GM18868 (cell line): ENCODE measurements at regions not wholly inside any gene's neighbourhood (a gene's known extent, or its start where the extent isn't known, plus 50 kb on each side); places are given as distances from the start of the nearest gene placed in this dataset.

Experiments used
- ATAC-seq: cut with Tn5 transposase; IDR thresholded peaks from one replicate; pipeline ENCODE4 v1.9.1; 2021; ENCODE audit warnings: mild to moderate bottlenecking, moderate library complexity; ENCODE audit not compliant: unreplicated experiment

- no peak for ATAC-seq
Measured at GRCh38 chr11:134755535-134755934, 343.5 kb upstream of the B3GAT1 start.

DNA sequence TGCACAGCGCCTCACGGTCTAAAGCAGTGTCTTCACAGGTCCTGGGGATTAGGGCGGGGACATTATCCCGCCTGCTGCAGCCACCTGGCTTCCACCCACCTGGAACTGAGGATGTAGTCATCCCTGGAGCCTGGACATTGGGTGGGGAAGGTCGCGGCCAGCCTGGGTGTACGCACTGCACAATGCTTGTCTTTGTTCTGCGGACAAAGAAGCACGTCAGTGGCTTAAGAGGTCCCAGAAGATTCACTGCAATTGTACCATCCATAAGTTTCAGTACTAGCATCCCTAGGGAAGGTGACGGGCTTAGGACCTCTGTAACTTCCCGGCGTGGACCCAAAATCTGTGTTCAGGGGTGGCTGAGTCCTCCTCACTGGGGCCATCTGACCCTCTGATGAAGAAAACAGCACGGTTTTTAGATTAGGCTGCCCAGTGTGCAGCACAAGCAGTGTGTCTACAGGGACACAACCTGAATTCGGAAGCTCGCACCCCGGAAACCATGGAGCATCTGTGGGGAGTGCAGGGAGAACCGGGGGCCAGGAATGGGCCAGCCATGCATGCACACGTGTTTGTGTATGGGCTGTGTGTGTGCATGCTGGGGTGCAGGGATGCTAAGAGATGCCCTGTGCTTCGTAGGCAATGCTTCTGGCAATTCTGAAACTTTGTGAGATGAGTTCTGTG, 342.6 kb upstream of the B3GAT1 start:
- ATAC-seq = no peak

- no peak for ATAC-seq
Measured at GRCh38 chr11:134753771-134754520, 341.9 kb upstream of the B3GAT1 start.

- ATAC-seq = no peak
Measured at GRCh38 chr11:134752964-134753770, 341.1 kb upstream of the B3GAT1 start.

DNA sequence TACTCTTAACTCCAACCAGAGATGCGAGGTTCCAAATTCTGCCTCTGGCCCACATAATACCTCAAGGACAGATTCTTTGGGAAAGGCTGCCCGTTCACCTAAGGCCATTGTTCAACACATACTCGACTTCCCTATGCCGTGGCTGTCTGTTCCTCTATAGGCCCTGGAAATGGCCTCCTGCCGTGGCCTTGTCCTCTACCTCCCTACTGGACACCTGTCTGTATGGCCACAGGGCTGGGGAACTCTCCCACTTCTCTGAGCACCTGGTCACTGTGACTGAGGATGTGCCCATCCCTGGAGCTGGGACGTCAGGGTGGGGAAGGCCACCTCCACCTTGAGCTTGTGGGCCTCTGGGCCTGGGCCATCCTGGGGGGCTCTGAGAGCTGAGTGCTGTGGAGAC, 340.5 kb upstream of the B3GAT1 start:
- ATAC-seq = no peak

DNA sequence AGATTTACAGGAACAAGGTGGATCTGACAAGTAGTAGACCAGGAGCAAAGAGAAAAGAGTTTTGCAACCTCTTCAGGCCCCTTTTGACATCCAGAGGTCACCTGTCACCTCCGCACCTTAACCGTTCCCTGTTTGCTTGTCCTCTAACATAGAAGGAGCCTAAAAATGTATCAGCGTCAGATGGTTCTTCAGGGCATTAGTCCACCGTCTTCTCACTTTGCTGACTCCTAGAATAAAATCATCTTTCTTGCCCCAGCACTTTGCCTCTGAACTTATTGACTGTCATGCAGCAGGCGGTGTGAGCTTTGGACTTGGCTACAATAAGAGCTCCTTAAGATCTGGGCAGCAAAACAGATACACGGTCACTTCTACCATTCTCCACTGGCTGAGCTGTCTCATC, 339.7 kb upstream of the B3GAT1 start:
- no peak for ATAC-seq

DNA sequence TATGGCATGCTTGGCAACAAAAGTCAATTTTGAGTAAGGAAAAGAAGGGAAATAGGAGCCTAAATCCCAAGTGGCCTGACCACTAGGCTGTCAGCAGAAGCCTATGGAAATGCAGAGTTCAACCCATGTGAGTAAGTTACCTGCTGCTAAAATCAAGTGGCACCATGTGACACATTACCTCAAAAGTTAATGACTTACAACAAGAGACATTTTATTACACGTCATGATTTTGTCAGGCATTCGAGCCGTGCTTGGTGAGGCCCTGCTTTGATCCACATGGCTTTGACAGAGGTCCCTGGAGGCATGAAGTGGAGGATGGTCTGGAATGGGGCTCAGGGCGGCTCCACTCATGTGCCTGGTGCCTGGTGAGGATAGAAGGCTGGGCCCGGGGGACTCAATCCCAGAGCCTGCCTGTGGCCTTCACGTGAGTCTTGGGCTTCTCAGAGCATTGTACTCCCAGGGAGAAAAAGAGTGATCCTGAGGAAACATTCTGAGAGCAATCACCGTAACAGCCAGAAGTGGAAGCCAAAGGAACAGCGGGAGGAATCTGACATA, 339.1 kb upstream of the B3GAT1 start:
- no peak for ATAC-seq

GRCh38 chr11:134750619-134751018, 338.6 kb upstream of the B3GAT1 start:
- ATAC-seq = no peak

DNA sequence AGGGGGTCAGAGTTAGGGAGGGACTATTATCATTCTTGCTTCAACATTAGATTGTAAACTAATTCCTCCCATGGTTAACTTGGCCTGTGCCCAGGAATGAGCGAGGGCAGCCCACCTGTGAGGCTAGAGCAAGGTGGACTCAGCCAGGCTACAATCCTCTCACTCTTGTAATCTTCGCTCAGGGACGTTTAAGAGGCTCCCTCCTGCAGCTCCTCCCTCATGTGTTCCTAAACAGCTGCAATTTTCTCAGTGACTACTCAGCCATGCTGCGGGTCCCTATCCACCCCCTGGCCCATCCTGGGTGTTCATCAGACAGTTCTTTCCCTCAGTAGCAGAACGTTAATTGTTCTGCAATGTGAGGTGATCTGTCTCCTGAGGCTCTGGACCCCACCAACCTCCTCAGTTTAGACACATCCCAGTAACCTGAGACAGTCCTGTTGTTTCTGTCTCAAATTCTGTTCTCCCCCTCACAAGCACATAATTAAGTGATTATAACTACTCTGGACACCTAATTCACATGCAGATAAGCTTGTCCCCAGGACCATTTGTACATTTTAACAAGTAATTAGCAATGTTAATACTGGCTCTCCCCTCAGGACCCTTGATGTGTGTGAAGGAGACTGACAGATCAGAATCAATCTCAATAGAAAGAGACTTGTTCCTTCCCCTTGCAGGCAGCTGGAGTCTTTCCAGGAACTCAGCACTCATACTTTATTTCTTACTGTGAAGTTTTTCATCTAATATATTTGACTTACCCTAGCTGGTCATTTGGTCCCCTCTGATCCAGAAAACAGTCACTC, 337.2 kb upstream of the B3GAT1 start:
- no peak for ATAC-seq

- no peak for ATAC-seq
Measured at GRCh38 chr11:134746609-134747008, 334.6 kb upstream of the B3GAT1 start.

GRCh38 chr11:134745456-134745855, 333.4 kb upstream of the B3GAT1 start:
- no peak for ATAC-seq

GRCh38 chr11:134743820-134744195, 331.8 kb upstream of the B3GAT1 start:
- ATAC-seq = no peak

GRCh38 chr11:134742956-134743819, 331.1 kb upstream of the B3GAT1 start:
- ATAC-seq = no peak

DNA sequence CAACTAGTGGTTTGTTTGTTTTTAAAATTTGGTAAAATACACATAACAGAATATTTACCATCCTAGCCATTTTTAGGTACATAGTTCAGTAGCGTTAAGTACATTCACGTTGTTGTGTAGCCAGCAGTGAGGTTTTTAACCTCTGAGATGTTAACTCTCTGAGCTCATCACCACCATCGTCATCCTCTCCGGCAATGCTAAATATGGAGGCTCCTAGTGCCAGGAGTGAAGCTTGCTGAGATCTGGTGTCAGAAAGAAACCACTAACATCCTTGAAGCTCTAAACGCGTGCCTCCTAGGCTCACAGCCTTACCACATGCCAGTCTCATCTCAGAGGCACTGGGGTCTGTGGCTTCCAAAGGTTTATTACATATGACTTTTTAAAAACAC, 330.2 kb upstream of the B3GAT1 start:
- ATAC-seq = no peak

DNA sequence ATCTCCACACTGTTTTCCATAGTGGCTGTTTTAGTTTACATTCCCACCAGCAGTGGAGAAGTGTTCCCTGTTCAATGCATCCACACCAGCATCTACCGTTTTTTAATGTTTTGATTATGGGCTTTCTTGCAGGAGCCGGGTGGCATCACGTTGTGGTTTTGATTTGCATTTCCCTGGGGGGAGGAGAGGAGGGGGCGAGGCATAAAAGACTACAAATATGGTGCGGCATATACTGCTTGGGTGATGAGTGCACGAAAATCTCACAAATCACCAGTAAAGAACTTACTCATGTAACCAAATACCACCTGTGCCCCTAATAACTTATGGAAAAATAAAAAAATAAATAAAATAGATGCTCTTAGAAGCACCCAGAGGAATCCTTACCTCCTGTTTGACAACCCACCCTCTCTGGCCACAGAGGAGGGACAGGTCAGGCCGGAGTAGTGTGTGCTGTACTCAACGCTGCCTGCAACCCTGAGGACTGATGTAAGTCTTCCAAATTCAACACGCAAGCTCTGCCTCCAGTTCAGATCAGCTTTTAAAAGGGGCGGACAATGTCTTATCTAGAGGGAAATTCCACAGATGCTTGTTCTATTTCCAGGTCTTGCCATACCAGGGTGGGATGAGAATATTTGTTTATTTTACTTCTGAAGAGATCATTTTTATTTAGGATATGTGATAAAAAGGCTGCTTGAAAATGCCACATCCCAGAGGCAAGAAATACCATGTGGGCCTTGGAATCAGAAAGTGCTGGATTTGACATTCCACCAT, 329.6 kb upstream of the B3GAT1 start:
- ATAC-seq = no peak

DNA sequence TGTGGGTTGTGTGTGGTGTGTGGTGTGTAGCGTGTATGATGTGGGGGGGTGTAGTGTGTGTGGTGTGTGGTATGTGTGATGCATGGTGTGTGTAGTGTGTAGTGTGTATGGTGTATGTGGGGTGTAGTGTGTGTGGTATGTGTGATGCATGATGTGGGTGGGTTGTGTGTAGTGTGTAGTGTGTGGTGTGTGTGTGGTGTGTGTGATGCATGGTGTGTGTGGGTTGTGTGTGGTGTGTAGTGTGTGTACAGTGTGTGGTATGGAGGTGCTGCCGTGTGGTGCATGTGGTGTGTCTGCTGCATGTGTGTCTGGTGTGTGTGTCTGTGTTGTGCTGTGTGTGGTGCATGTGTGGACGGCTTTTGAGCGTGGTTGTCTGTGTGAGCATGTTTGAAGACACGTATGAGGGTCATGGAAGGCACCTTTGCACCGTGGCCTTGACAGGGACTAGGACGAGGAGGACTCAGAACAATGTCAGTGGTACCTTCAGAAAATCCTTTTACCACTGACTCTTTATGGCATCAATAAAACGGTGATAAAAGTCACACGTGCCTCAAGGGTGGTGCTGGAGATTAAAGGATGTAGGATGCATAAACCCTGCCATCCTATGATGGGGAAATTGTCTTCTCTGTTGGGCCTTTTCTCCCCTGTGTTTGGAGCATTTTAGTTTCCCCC, 328.7 kb upstream of the B3GAT1 start:
- no peak for ATAC-seq

GRCh38 chr11:134739136-134739535, 327.1 kb upstream of the B3GAT1 start:
- ATAC-seq = no peak

- ATAC-seq = no peak
Measured at GRCh38 chr11:134738581-134738980, 326.5 kb upstream of the B3GAT1 start.
